NCI-H524 treated with DMSO at 0.1 percent for 48 hours (cell line): ENCODE measurements at regions not wholly inside any gene's neighbourhood (a gene's known extent, or its start where the extent isn't known, plus 50 kb on each side); places are given as distances from the start of the nearest gene placed in this dataset.

Source experiments
- DNase-seq: peaks from one replicate; lab custom pipeline; 2025; lab: John Stamatoyannopoulos, UW

DNA sequence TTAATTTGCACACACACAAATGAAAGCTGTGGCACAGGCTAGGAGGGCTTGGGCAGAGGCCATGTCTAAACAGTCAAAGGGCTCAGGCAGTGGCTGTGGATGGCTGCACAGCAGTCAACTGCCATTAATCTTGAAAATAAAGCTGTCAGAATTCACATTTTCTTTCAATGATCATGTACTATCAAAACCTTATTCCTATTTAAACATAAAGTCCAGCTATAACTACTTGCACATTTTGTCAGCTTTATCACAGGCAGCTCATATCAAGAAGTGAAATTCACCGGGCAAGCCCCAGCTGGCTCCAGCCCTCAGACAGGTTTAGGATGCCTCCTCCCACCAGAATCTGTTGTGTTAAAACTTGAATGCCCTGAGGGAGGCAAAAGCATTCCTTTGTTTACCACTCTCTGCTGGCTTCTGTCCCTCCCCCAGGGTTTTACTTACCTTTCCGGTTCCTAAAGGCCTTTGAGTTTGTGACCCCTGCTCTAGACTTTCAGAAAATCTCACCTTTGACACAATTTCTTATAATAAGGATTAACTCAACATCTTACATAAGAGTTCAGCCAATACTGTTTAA is 54.9 kb upstream of the GRAMD2B start:
- DNase-seq: no peak

DNA sequence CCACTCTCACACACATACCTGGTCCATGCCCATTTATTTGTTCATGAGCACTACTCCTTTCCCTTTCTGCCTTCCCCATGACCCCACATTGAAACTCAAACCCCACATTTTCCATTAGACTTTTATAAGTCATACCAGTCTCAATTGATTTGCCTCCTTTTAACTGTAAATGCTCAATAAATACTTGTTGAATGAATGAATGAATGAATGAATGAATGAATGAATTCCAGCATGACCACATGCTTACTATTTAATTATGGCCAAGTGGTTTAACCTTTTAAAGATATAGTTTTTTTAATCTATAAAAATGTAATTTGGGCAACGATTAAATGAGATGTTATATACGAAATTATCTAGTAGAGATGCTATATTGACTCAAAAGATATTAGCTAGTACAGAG is 54.1 kb upstream of the GRAMD2B start:
- no peak for DNase-seq

DNA sequence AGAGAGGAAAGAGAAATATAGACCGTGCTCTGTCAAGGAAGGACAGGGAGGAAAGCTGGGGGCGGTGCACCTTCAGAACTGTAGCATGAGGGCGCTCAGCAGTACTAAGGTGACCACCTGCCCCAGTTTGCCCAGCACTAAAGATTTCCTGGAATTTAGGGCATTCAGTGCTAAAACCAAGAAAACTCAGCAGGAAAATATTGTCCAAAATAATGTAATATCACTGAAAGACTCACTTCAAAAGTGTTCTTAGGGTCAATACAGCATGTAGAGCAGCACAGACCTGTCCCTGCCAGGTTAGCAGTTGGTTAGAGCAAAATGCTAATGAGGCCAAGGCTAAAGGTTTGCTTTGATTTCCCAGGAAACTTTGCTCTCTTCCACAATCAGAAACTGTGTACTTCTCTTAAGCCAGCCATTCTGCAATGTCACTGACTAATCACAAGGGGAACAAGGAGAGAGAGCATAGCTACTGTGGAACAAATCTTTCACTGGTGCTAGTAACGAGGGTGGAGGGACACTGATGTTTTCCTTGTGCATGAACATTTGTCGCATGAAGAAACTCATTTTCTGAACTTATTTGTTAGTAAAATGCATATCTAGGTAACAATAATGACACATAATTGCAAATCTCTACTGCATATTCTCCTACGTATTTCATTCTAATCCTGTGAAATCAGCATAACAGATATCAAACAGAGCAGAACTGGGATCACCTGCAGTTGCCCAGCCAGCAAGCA is 53.0 kb upstream of the GRAMD2B start:
- no peak for DNase-seq

DNA sequence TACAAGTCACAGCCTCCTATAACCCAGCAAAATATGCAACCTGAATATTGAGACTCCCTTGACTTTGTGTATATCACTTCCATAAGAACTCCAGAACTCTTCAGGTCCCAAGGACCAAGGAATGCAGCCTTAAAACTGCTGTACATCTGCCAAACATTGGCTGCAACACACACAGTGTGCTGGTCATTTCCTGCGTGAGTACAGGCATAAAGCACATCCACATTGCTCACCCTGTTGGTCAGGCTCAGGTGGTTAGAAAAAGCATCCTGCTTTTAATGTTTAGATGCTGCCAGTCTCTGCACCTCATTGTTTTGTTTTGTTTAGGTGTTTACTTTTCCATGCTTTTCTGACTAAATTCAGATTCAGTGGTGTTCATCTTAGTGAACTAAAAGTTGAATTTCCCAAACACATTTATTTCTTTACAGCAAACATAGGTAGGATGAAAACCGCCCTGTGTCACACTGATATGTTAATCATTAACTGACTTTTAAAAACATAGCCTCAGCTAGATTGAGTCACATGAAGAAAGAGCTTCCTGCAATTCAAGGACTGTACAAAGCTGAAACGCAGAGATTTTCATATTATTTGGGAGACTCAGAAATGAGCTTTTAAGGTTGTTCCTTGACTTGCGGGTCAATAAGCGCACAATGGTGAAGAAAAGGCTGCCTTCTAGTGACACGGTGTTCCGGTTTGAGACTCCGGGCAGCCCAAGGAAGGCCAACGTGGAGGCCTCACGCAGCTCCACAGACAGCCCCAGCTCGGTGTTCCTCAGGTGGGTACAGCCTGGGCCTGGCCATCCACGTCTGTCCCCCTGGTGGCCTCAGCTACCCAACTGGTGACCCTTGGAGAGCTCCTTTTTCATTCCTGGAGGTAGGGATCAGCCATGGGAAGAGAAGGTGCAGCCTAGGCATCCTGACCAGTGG is 52.2 kb upstream of the GRAMD2B start:
- DNase-seq: no peak

DNA sequence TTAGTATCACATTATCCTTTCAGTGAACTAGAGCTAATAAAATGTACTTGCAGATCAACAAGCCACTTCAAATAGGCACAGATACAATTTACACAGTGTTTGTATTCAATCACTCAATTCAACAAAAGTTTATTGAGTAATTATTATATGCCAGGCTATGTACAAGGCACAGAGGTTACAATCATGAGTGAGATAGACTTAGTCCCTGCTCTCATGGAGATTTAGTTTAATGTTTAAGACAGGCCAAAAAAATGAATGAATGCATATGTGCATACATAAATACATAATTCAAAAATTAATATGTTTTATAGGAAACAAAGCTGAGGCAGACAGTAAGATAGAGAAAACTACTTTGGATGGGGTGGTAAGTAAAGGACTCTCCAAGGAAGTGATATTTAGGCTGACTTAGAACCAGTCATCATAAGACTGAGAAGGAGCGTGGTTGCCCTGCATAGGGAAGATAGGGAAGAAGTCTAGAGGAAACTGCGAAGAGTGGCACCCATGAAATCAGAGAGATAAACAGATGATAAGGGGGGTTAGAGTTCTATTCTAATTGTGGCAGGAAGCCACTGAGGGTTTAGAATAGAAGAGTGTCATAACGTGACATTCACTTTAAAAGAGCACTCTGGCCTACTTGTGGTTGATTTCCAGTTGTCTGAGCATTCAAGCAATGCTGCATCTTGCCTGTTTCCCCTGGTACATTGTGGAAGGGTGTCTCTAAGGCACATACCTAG is 49.7 kb upstream of the GRAMD2B start:
- no peak for DNase-seq
